ENCODE measurements at regions not wholly inside any gene's neighbourhood (a gene's known extent, or its start where the extent isn't known, plus 50 kb on each side); places are given as distances from the start of the nearest gene placed in this dataset.

- TF ChIP-seq SUZ12 (IDR thresholded peaks at IDR 0.05; ENCODE audit: extremely low read depth, insufficient read depth, insufficient read length) (no peak), YY1 (IDR thresholded peaks at IDR 0.05; ENCODE audit: insufficient read depth, insufficient read length) (no peak), ZNF274 (IDR thresholded peaks at IDR 0.05; ENCODE audit: low read depth, low read length) (no peak)
These were observed 305.1 kb upstream of the LYZL1 start for GRCh38 chr10:28983799-28984198.
